ENCODE measurements at regions not wholly inside any gene's neighbourhood (a gene's known extent, or its start where the extent isn't known, plus 50 kb on each side); places are given as distances from the start of the nearest gene placed in this dataset.

GRCh38 chr7:66556549-66557213 lies 72.0 kb upstream of the KCTD7 start:
- no peak for TF ChIP-seq CTCF (IDR thresholded peaks at IDR 0.05)
- TF ChIP-seq POLR2A (IDR thresholded peaks at IDR 0.05), result no peak
